ENCODE measurements at regions not wholly inside any gene's neighbourhood (a gene's known extent, or its start where the extent isn't known, plus 50 kb on each side); places are given as distances from the start of the nearest gene placed in this dataset.

DNA sequence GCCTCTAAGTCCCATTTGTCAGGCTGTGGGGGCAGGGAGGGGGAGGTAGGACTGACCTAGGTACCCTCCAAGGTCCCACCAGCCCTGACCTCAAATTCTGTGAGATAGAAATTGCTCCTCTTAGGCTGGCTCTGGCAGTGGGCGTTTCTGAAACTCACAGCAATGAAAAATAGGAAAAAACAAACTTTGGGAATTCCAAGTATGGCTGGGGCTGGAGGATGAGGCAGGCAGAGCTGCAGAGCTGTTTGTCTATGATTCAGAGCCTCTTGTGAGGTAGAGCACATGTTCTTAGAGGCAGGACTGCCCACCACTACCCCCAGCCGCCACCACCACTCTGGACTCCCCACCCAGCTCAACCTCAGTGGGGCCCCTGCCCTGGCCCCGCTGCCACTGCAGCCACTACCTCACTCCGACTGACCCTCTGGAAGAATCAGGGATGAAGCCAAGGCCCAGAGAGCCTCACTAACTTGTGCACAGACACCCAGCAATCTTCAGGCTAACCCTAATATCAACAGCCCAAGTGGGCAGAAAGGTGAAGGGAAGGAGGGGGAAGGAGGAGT, 98.2 kb downstream of the PJA1 start:
- TF ChIP-seq CTCF (IDR thresholded peaks at IDR 0.05; ENCODE audit: low read depth, low read length, missing input control) = no peak
- TF ChIP-seq, protein P1, sequence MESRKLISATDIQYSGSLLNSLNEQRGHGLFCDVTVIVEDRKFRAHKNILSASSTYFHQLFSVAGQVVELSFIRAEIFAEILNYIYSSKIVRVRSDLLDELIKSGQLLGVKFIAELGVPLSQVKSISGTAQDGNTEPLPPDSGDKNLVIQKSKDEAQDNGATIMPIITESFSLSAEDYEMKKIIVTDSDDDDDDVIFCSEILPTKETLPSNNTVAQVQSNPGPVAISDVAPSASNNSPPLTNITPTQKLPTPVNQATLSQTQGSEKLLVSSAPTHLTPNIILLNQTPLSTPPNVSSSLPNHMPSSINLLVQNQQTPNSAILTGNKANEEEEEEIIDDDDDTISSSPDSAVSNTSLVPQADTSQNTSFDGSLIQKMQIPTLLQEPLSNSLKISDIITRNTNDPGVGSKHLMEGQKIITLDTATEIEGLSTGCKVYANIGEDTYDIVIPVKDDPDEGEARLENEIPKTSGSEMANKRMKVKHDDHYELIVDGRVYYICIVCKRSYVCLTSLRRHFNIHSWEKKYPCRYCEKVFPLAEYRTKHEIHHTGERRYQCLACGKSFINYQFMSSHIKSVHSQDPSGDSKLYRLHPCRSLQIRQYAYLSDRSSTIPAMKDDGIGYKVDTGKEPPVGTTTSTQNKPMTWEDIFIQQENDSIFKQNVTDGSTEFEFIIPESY (IDR thresholded peaks at IDR 0.05) = no peak
- TF ChIP-seq YY1 (IDR thresholded peaks at IDR 0.05) = no peak
- TF ChIP-seq, protein P2, sequence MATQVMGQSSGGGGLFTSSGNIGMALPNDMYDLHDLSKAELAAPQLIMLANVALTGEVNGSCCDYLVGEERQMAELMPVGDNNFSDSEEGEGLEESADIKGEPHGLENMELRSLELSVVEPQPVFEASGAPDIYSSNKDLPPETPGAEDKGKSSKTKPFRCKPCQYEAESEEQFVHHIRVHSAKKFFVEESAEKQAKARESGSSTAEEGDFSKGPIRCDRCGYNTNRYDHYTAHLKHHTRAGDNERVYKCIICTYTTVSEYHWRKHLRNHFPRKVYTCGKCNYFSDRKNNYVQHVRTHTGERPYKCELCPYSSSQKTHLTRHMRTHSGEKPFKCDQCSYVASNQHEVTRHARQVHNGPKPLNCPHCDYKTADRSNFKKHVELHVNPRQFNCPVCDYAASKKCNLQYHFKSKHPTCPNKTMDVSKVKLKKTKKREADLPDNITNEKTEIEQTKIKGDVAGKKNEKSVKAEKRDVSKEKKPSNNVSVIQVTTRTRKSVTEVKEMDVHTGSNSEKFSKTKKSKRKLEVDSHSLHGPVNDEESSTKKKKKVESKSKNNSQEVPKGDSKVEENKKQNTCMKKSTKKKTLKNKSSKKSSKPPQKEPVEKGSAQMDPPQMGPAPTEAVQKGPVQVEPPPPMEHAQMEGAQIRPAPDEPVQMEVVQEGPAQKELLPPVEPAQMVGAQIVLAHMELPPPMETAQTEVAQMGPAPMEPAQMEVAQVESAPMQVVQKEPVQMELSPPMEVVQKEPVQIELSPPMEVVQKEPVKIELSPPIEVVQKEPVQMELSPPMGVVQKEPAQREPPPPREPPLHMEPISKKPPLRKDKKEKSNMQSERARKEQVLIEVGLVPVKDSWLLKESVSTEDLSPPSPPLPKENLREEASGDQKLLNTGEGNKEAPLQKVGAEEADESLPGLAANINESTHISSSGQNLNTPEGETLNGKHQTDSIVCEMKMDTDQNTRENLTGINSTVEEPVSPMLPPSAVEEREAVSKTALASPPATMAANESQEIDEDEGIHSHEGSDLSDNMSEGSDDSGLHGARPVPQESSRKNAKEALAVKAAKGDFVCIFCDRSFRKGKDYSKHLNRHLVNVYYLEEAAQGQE (IDR thresholded peaks at IDR 0.05) = no peak
- TF ChIP-seq ATF3 (IDR thresholded peaks at IDR 0.05) = no peak
- TF ChIP-seq FOXA1 (IDR thresholded peaks at IDR 0.05) = no peak
- TF ChIP-seq, protein P3, sequence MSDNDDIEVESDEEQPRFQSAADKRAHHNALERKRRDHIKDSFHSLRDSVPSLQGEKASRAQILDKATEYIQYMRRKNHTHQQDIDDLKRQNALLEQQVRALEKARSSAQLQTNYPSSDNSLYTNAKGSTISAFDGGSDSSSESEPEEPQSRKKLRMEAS (IDR thresholded peaks at IDR 0.05) = no peak
- TF ChIP-seq RAD21 (IDR thresholded peaks at IDR 0.05) = no peak
- no peak for TF ChIP-seq RXRA (IDR thresholded peaks at IDR 0.05)
- TF ChIP-seq JUND (IDR thresholded peaks at IDR 0.05) = no peak
- TF ChIP-seq SP1 (IDR thresholded peaks at IDR 0.05) = no peak
- no peak for TF ChIP-seq TAF1 (conservative IDR thresholded peaks at IDR 0.05)
- TF ChIP-seq EGR1 (IDR thresholded peaks at IDR 0.05; ENCODE audit: low read depth in 2 of 2) = no peak
- no peak for TF ChIP-seq GABPA (IDR thresholded peaks at IDR 0.05 in 1 of 2, conservative IDR thresholded peaks at IDR 0.05 in 1 of 2)

Measured in liver (tissue), 3 donors.